DND-41 (cell line): ENCODE measurements at regions not wholly inside any gene's neighbourhood (a gene's known extent, or its start where the extent isn't known, plus 50 kb on each side); places are given as distances from the start of the nearest gene placed in this dataset.

Experiments
- ATAC-seq: fragments of 200-7000 bp; cut with Tn5 transposase; 3 replicates; pipeline ENCODE4 v1.9.1; 2021; ENCODE audit warnings: low read depth; ENCODE audit not compliant: insufficient read depth
- DNase-seq: peaks from one replicate; pipeline ENCODE4 v3.0.0-alpha.2; 2020
- H2AFZ ChIP-seq: 2 replicates; pipeline ENCODE4 v1.6.0; 2012; ENCODE audit warnings: low read depth, low read length
- H3K27ac ChIP-seq: 2 replicates; pipeline ENCODE4 v1.5.1; 2012; ENCODE audit warnings: low read length, inconsistent platforms
- H3K27me3 ChIP-seq: fragments of 200-600 bp; sonication (generic); 2 replicates; pipeline ENCODE4 v1.6.0; 2012; ENCODE audit warnings: low read length, mild to moderate bottlenecking, inconsistent platforms; ENCODE audit not compliant: insufficient read depth, poor library complexity
- H3K36me3 ChIP-seq: 2 replicates; pipeline ENCODE4 v1.5.1; 2012; ENCODE audit warnings: low read length, inconsistent platforms; ENCODE audit not compliant: insufficient read depth
- H3K4me1 ChIP-seq: 2 replicates; pipeline ENCODE4 v1.5.1; 2012; ENCODE audit warnings: mild to moderate bottlenecking, low read length; ENCODE audit not compliant: insufficient read depth
- H3K4me2 ChIP-seq: 2 replicates; pipeline ENCODE4 v1.6.0; 2012; ENCODE audit warnings: mild to moderate bottlenecking, moderate library complexity, low read length, inconsistent platforms; ENCODE audit not compliant: insufficient read depth
- H3K4me3 ChIP-seq, 2 experiments: fragments of 200-600 bp in 1 of 2; shearing (Covaris generic) in 1 of 2; 2 replicates each; pipeline ENCODE4 v1.5.1; 2012 to 2016; ENCODE audit warnings: inconsistent platforms in 2 of 2, low read length in 2 of 2, mild to moderate bottlenecking in 2 of 2, low read depth in 1 of 2, moderate library complexity in 1 of 2
- H3K79me2 ChIP-seq: 2 replicates; pipeline ENCODE4 v1.6.0; 2012; ENCODE audit warnings: low read length, inconsistent platforms; ENCODE audit not compliant: insufficient read depth
- H3K9ac ChIP-seq: 2 replicates; pipeline ENCODE4 v1.6.0; 2012; ENCODE audit warnings: low read depth, mild to moderate bottlenecking, inconsistent platforms, low read length, moderate library complexity
- H3K9me3 ChIP-seq: 2 replicates; pipeline ENCODE4 v1.5.1; 2012; ENCODE audit warnings: low read length, moderate library complexity, mild to moderate bottlenecking, inconsistent platforms; ENCODE audit not compliant: insufficient read depth, severe bottlenecking
- H4K20me1 ChIP-seq: 2 replicates; pipeline ENCODE4 v1.6.0; 2012; ENCODE audit warnings: low read length; ENCODE audit not compliant: insufficient read depth
- CTCF ChIP-seq: IDR thresholded peaks from 2 replicates; pipeline ENCODE4 v1.5.1; 2012; ENCODE audit warnings: borderline replicate concordance, low read length, moderate library complexity, mild to moderate bottlenecking; ENCODE audit not compliant: poor library complexity, severe bottlenecking; ENCODE audit errors: extremely low read depth
- EZH2 ChIP-seq: IDR thresholded peaks from 3 replicates; pipeline ENCODE4 v1.6.1; 2012; ENCODE audit warnings: borderline replicate concordance, low read depth, mild to moderate bottlenecking, moderate library complexity, low read length, inconsistent platforms; ENCODE audit not compliant: severe bottlenecking

- Histone ChIP-seq H3K36me3 (no peaks in the 10 kb centered on the region), H3K4me3 (no peak overlapping the region), H3K9ac (no peak overlapping the region), H3K4me1 (no peaks in the 10 kb centered on the region), H4K20me1 (no peaks in the 10 kb centered on the region), H3K79me2 (no peaks in the 10 kb centered on the region), H3K9me3 (no peaks in the 10 kb centered on the region), H3K27me3 (peaks cover 5% of the 10 kb centered on the region), H3K27ac (no peak overlapping the region), H2AFZ (no peak overlapping the region), H3K4me2 (no peak overlapping the region)
- ATAC-seq, result no peak
- TF ChIP-seq CTCF (no peak), EZH2 (no peak)
- no peak for DNase-seq
Observed at GRCh38 chr15:38168467-38169070, 84.1 kb upstream of the SPRED1 start.

- no peak overlapping the region for H3K9ac ChIP-seq
- TF ChIP-seq CTCF, result no peak
- TF ChIP-seq EZH2, result no peak
- no peaks in the 10 kb centered on the region for H3K36me3 ChIP-seq
- H3K4me3 ChIP-seq, result no peak overlapping the region
- H3K27me3 ChIP-seq, result no peaks in the 10 kb centered on the region
- H3K4me2 ChIP-seq, result no peak overlapping the region
- H3K4me1 ChIP-seq, result no peaks in the 10 kb centered on the region
- ATAC-seq (no peak), DNase-seq (no peak)
- H2AFZ ChIP-seq, result no peak overlapping the region
- H4K20me1 ChIP-seq, result no peaks in the 10 kb centered on the region
- H3K9me3 ChIP-seq, result no peaks in the 10 kb centered on the region
- no peak overlapping the region for H3K27ac ChIP-seq
- no peaks in the 10 kb centered on the region for H3K79me2 ChIP-seq
Observed at GRCh38 chr15:38171973-38172372, 80.7 kb upstream of the SPRED1 start.

GRCh38 chr15:38174691-38175090 is 77.9 kb upstream of the SPRED1 start:
- DNase-seq, result no peak
- TF ChIP-seq EZH2 (no peak), CTCF (no peak)
- H4K20me1 ChIP-seq, result no peaks in the 10 kb centered on the region
- no peak overlapping the region for H2AFZ ChIP-seq
- H3K4me3 ChIP-seq, result no peak overlapping the region
- H3K4me2 ChIP-seq, result no peak overlapping the region
- no peak overlapping the region for H3K27ac ChIP-seq
- H3K36me3 ChIP-seq, result no peaks in the 10 kb centered on the region
- no peaks in the 10 kb centered on the region for H3K9me3 ChIP-seq
- ATAC-seq, result no peak
- H3K27me3 ChIP-seq, result no peaks in the 10 kb centered on the region
- H3K79me2 ChIP-seq, result no peaks in the 10 kb centered on the region
- H3K4me1 ChIP-seq, result no peaks in the 10 kb centered on the region
- no peak overlapping the region for H3K9ac ChIP-seq
